Activated naive CD8-positive, alpha-beta T cell treated with anti-CD3 and anti-CD28 coated beads, Interleukin-2, amount 50 U/mL, for 16 hours (primary cell): ENCODE measurements at regions not wholly inside any gene's neighbourhood (a gene's known extent, or its start where the extent isn't known, plus 50 kb on each side); places are given as distances from the start of the nearest gene placed in this dataset.

Experiments used
- DNase-seq: peaks from one replicate; pipeline ENCODE4 v3.0.0-alpha.2; 2020; ENCODE audit warnings: low read depth, low spot score

- no peak for DNase-seq
Measured at GRCh38 chr2:121074293-121074932, 210.6 kb downstream of the TFCP2L1 start.

GRCh38 chr2:121075006-121075551 is 209.9 kb downstream of the TFCP2L1 start:
- DNase-seq: no peak

GRCh38 chr2:121075641-121076497 is 209.1 kb downstream of the TFCP2L1 start:
- no peak for DNase-seq

- DNase-seq: no peak
Measured at GRCh38 chr2:121076498-121076820, 208.5 kb downstream of the TFCP2L1 start.

GRCh38 chr2:121076885-121077549 is 208.0 kb downstream of the TFCP2L1 start:
- DNase-seq: peak; percentile 24

- no peak for DNase-seq
Measured at GRCh38 chr2:121078899-121079298, 206.1 kb downstream of the TFCP2L1 start.

- no peak for DNase-seq
Measured at GRCh38 chr2:121080013-121080772, 204.8 kb downstream of the TFCP2L1 start.

- no peak for DNase-seq
Measured at GRCh38 chr2:121081701-121082100, 203.3 kb downstream of the TFCP2L1 start.

GRCh38 chr2:121082191-121082590 is 202.8 kb downstream of the TFCP2L1 start:
- DNase-seq: no peak

- DNase-seq: no peak
Measured at GRCh38 chr2:121084130-121084680, 200.8 kb downstream of the TFCP2L1 start.

- DNase-seq: no peak
Measured at GRCh38 chr2:121085801-121086200, 199.2 kb downstream of the TFCP2L1 start.

- DNase-seq: no peak
Measured at GRCh38 chr2:121086450-121086849, 198.6 kb downstream of the TFCP2L1 start.

GRCh38 chr2:121087117-121087516 is 197.9 kb downstream of the TFCP2L1 start:
- no peak for DNase-seq

GRCh38 chr2:121088251-121089165 is 196.5 kb downstream of the TFCP2L1 start:
- DNase-seq: no peak

GRCh38 chr2:121089166-121089510 is 195.9 kb downstream of the TFCP2L1 start:
- DNase-seq: no peak

GRCh38 chr2:121090088-121090715 is 194.8 kb downstream of the TFCP2L1 start:
- DNase-seq: no peak

- DNase-seq: no peak
Measured at GRCh38 chr2:121092095-121092494, 192.9 kb downstream of the TFCP2L1 start.

- DNase-seq: no peak
Measured at GRCh38 chr2:121093692-121094091, 191.3 kb downstream of the TFCP2L1 start.

GRCh38 chr2:121094101-121094500 is 190.9 kb downstream of the TFCP2L1 start:
- no peak for DNase-seq

- DNase-seq: no peak
Measured at GRCh38 chr2:121094845-121095244, 190.2 kb downstream of the TFCP2L1 start.
